Dendritic cell treated with granulocyte-macrophage colony-stimulating factor and Interleukin-4, amounts not matched to agents 40 ng/mL and 50 ng/mL, for 4 days (primary cell): ENCODE measurements at regions not wholly inside any gene's neighbourhood (a gene's known extent, or its start where the extent isn't known, plus 50 kb on each side); places are given as distances from the start of the nearest gene placed in this dataset.

Experiments used
- H3K27ac Mint-ChIP-seq: one replicate; pipeline ENCODE4 v1.8.0; 2022; ENCODE audit warnings: mild to moderate bottlenecking, mixed read lengths
- H3K27me3 Mint-ChIP-seq: one replicate; pipeline ENCODE4 v1.8.0; 2022; ENCODE audit warnings: mild to moderate bottlenecking, mixed read lengths
- H3K36me3 Mint-ChIP-seq: one replicate; pipeline ENCODE4 v1.8.0; 2022; ENCODE audit warnings: low read depth, mixed read lengths
- H3K4me1 Mint-ChIP-seq: one replicate; pipeline ENCODE4 v1.8.0; 2022; ENCODE audit warnings: low read depth, mixed read lengths
- H3K4me3 Mint-ChIP-seq: one replicate; pipeline ENCODE4 v1.8.0; 2022; ENCODE audit warnings: mild to moderate bottlenecking, moderate library complexity, mixed read lengths
- H3K9me3 Mint-ChIP-seq: one replicate; pipeline ENCODE4 v1.8.0; 2022; ENCODE audit warnings: mixed read lengths
- intact Hi-C: fragments of 100-400 bp; cut with micrococcal nuclease; formaldehyde crosslinking; loops from one replicate; pipeline ENCODE4 v1.15.0; 2022

DNA sequence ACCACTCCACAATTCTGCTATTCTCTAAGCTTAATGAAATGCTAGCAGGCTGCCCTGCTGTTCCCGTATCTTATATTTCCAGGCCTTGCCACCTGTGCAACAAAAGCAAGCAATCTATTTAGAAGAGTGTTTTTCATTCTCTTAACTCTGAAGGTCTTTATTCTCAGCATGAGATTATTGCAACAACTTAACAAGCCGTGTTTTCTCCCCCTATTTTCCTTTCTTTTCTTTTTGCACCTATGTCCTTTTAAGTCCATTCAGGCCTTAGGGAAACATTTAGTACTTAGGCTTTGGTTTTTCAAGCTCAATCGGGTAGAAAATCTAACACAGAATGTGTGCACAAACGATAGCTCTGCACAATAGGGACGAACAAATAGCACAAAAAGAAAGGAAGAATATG, 89.6 kb upstream of the DMRTA1 start:
- H3K27me3 Mint-ChIP-seq: no peaks in the 10 kb centered on the region
- no peak overlapping the region for H3K4me3 Mint-ChIP-seq
- H3K36me3 Mint-ChIP-seq: no peaks in the 10 kb centered on the region
- intact Hi-C loops: no loop called here
- H3K27ac Mint-ChIP-seq: no peak overlapping the region
- peaks cover 16% of the 10 kb centered on the region for H3K9me3 Mint-ChIP-seq
- no peaks in the 10 kb centered on the region for H3K4me1 Mint-ChIP-seq

DNA sequence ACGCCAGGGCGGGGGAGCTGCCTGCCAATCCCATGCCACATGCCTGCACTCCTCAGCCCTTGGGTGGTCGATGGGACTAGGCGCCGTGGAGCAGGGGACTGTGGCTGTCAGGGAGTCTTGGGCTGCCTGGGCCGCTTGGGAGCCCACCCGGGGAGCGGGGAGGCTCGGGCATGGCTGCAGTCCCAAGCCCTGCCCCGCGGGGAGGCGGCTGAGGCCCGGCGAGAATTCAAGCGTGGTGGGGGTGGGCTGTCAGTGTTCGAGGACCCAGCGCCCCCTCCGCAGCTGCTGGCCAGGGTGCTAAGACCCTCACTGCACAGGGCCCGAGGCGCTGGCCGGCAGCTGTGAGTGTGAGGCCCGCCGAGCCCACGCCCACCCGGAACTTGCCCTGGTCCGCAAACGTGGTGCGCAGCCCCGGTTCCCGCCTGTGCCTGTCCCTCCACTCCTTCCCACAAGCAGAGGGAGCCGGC, 83.2 kb upstream of the DMRTA1 start:
- Mint-ChIP-seq H3K27me3 (no peaks in the 10 kb centered on the region), H3K4me1 (no peaks in the 10 kb centered on the region), H3K4me3 (no peak overlapping the region), H3K36me3 (no peaks in the 10 kb centered on the region), H3K9me3 (peaks cover 37% of the 10 kb centered on the region), H3K27ac (no peak overlapping the region)
- intact Hi-C loops: no loop called here

DNA sequence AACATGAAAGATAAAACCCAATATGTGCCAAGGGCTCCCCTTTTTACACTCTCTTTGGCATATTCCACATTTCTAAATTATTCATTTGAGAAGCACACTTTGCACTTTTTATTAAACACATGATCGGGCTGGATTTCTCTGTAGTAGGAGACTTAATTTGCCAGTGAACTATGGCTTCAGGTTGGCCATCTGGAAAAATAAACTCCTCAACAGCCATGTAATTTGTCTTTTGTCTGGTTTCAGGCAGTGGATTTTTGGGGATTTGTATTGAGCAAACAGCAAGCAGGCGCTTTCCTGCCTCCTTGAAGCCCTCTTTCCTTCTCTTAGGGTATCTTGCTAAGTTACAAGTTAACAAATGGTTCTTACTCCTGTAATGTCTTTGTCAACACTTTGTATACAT, 73.0 kb upstream of the DMRTA1 start:
- Mint-ChIP-seq H3K4me3 (no peak overlapping the region), H3K36me3 (no peaks in the 10 kb centered on the region)

DNA sequence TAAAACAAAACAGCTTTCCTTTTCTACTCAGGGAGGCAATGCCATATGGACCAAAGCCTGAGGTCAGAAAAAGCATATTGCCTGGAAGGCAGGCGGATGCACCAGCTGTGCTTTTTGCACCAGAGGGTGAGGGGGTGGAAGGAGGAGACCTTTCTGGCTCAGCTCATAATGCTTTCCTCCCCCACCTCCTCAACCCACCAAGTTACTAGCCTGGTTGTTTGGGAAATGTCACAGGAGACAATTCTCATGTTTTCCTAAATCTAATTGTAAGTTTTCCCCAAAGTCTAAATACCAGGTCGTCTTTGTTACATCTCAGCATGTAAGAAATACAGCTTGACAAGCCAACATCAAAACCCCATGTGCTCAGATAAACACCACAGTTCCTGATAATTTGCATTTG, 72.6 kb upstream of the DMRTA1 start:
- Mint-ChIP-seq H3K27me3 (no peaks in the 10 kb centered on the region), H3K4me3 (no peak overlapping the region), H3K27ac (no peak overlapping the region), H3K4me1 (no peaks in the 10 kb centered on the region), H3K9me3 (no peaks in the 10 kb centered on the region), H3K36me3 (no peaks in the 10 kb centered on the region)
- intact Hi-C loops: no loop called here

More for the DNA sequence above, 73.0 kb upstream of the DMRTA1 start:
- no peaks in the 10 kb centered on the region for H3K9me3 Mint-ChIP-seq
- intact Hi-C loops: no loop called here
- H3K27me3 Mint-ChIP-seq: no peaks in the 10 kb centered on the region
- H3K27ac Mint-ChIP-seq: no peak overlapping the region
- H3K4me1 Mint-ChIP-seq: no peaks in the 10 kb centered on the region

DNA sequence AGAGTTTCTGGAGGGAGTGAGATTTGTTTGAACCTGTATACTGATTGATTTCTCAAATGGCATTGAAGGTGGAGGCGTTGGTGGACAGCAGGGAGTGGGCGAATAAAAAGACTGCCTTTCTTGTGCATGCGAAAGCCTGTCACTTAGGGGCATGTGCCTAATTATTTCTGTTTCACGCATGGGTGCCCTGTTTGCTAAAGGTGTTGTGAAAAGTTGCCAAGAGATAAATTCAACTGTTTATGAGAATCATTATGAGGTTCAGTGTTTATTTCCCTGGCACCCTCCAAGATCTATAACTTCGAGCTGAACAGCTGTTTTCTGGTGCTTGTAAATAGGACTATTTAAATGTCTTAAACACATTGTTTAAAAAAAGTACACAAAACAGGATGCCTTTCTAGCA, 67.4 kb upstream of the DMRTA1 start:
- no peaks in the 10 kb centered on the region for H3K27me3 Mint-ChIP-seq
- H3K27ac Mint-ChIP-seq: no peak overlapping the region
- H3K9me3 Mint-ChIP-seq: no peaks in the 10 kb centered on the region
- no peaks in the 10 kb centered on the region for H3K4me1 Mint-ChIP-seq
- intact Hi-C loops: no loop called here
- H3K4me3 Mint-ChIP-seq: no peak overlapping the region
- H3K36me3 Mint-ChIP-seq: no peaks in the 10 kb centered on the region

DNA sequence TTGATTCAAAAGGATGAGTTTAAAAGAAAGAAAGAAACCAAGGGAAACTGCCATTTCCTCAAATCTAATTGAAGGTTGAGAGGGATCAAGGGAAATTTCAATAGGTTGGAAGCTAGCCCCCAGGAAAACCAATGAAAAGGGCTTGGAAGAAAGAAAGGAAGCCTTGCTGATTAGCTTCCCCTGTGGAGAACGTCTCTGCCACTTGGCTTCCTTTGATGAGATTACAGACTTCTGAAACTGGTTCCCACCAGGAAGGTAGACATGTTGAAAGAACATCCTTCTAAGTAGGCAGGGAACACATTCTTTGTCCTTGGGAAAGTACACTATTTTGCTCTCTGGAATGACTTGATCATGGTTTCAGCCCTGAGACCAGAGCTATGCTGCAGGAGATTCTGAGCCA, 65.5 kb upstream of the DMRTA1 start:
- Mint-ChIP-seq H3K4me3 (no peak overlapping the region), H3K36me3 (no peaks in the 10 kb centered on the region), H3K27ac (no peak overlapping the region), H3K4me1 (no peaks in the 10 kb centered on the region), H3K9me3 (no peaks in the 10 kb centered on the region), H3K27me3 (no peaks in the 10 kb centered on the region)
- intact Hi-C loops: no loop called here

DNA sequence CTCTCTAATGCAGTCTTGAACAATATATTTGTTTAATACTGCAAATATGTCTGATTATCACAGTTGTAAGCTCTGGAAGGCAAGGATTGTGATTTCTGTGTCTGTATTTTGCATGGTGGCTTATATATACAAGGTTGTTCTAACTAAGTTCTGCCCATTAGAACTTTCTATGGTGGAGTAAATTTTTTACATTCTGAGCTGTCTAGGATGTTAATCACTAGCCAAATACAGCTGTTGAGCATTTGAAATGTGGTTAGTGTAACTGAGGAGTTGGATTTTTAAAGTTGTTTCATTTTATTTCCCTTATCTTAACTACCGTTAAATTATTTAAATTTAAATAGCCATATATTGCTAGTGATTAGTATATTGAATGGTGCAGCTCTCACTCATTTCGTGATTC, 64.3 kb upstream of the DMRTA1 start:
- no peaks in the 10 kb centered on the region for H3K27me3 Mint-ChIP-seq
- no peak overlapping the region for H3K4me3 Mint-ChIP-seq

DNA sequence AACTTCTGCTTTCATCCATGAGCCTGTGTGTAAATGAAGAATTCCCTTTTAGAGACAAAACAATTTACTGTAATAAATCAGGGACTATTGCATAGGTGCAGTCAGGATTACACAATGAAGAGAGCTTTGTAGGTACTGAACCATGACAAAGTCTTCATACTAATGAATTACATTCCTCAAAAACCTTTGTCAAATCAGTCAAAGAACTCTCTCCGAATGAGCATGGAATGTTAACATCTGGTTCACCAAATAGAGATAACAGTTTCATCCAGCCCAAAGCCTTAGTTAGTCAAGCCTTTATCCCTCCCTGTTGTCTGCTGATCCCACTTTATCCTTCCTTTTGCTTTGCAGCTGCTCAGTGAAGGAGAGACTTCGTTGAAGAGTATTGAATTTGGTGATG, 62.9 kb upstream of the DMRTA1 start:
- Mint-ChIP-seq H3K27me3 (no peaks in the 10 kb centered on the region), H3K9me3 (no peaks in the 10 kb centered on the region), H3K27ac (no peak overlapping the region), H3K36me3 (no peaks in the 10 kb centered on the region), H3K4me3 (no peak overlapping the region), H3K4me1 (no peaks in the 10 kb centered on the region)
- intact Hi-C loops: no loop called here

More for the DNA sequence above, 64.3 kb upstream of the DMRTA1 start:
- intact Hi-C loops: no loop called here
- H3K9me3 Mint-ChIP-seq: no peaks in the 10 kb centered on the region
- no peak overlapping the region for H3K27ac Mint-ChIP-seq
- no peaks in the 10 kb centered on the region for H3K4me1 Mint-ChIP-seq
- H3K36me3 Mint-ChIP-seq: no peaks in the 10 kb centered on the region

DNA sequence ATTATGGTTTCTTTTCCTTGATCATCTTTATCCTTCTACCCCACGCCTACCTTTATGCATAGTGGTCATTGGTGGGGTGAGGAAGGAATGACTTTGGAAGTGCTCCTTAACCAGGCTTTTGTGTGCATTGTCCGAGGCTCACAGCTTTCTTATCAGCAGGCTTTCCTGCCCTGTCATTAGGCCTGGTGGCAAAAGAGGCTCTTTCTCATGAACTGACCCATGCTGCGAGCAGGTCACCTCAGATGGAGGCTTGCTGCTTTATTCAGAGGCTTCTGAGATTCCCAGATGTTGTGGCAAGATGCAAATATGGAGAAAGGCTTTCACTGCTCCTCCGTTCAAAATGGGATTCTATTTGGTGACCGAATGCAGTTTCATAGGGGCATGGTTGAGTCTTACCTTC, 57.4 kb upstream of the DMRTA1 start:
- Mint-ChIP-seq H3K9me3 (no peaks in the 10 kb centered on the region), H3K4me3 (no peak overlapping the region), H3K27me3 (no peaks in the 10 kb centered on the region), H3K27ac (no peak overlapping the region), H3K4me1 (no peaks in the 10 kb centered on the region), H3K36me3 (no peaks in the 10 kb centered on the region)
- intact Hi-C loops: no loop called here

DNA sequence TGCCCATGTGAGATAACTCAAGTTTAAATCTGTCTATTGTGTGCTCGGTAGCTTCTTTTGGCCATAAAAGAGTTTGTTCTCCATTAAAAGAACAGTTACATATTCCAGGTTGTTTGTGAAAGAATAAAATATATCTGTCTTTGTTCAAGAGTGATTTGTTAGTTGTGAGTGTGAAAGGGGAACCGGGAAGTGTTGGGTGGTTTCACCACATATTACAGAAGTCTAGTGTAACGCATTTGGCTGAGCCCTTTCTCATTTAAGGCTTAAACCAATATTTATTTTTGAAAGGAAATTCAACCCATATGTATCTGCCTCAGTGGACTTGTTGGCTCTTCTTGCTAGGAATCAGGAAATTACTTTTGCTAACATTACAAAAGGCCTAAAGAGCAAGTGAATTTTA, 54.1 kb upstream of the DMRTA1 start:
- no peak overlapping the region for H3K27ac Mint-ChIP-seq
- H3K27me3 Mint-ChIP-seq: no peaks in the 10 kb centered on the region
- intact Hi-C loops: no loop called here
- H3K4me3 Mint-ChIP-seq: no peak overlapping the region
- peaks cover 9% of the 10 kb centered on the region for H3K9me3 Mint-ChIP-seq
- no peaks in the 10 kb centered on the region for H3K36me3 Mint-ChIP-seq
- no peaks in the 10 kb centered on the region for H3K4me1 Mint-ChIP-seq

DNA sequence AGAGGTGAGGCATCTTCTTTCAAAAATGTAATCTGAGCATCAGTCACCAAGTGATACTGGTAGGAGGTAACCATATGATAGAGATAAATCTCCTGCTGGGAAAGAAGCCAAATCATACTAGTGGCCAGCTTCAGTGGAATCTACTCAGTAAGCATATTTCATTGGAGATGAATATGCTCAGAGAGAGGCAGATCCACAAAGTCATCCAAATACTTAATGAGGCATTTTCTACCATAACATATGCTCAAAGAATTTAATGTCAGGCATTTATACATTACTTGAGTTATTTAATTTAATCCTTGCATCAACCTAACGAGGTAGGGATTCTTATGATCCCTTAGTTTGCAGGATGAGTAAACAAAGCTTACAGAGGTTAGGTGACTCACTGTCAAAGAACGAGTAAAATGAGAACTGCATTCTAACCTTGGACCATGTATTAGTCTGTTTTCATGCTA, 50.9 kb upstream of the DMRTA1 start:
- intact Hi-C loops: no loop called here
- Mint-ChIP-seq H3K4me1 (no peaks in the 10 kb centered on the region), H3K27ac (no peak overlapping the region), H3K36me3 (no peaks in the 10 kb centered on the region), H3K9me3 (peaks cover 9% of the 10 kb centered on the region), H3K27me3 (no peaks in the 10 kb centered on the region), H3K4me3 (no peak overlapping the region)
